ES-I3 (cell line): ENCODE measurements at regions not wholly inside any gene's neighbourhood (a gene's known extent, or its start where the extent isn't known, plus 50 kb on each side); places are given as distances from the start of the nearest gene placed in this dataset.

ENCODE experiments used
- H3K36me3 ChIP-seq: 2 replicates; pipeline ENCODE4 v1.6.1; 2013; ENCODE audit warnings: mild to moderate bottlenecking, low read length, control low read depth, moderate library complexity; ENCODE audit not compliant: insufficient read depth
- H3K4me1 ChIP-seq: 2 replicates; pipeline ENCODE4 v1.6.1; 2013; ENCODE audit warnings: mild to moderate bottlenecking, control low read depth, low read length; ENCODE audit not compliant: insufficient read depth
- H3K9ac ChIP-seq: 2 replicates; pipeline ENCODE4 v1.6.1; 2013; ENCODE audit warnings: low read depth, mild to moderate bottlenecking, low read length, moderate library complexity
- H3K9me3 ChIP-seq: 2 replicates; pipeline ENCODE4 v1.6.1; 2013; ENCODE audit warnings: mild to moderate bottlenecking, low read length, moderate library complexity; ENCODE audit not compliant: control insufficient read depth, insufficient read depth

DNA sequence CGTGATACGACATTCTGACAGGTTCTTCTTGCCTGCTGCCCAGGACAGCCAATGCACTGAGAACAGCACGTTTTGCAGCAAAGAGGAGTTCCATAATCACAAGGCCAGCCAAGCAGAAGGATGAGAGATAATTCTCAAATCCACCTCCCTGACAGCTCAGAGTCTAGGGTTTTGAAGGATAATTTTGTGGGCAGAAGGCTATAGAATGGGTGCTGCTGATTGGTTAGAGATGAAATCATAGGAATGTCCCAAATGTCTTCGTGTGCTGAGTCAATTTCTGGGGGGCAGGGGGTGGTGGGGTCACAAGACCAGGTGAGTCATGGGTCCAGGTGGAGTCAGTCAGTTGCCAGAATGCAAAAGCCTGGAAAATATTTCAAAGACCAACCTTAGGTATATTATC is 175.5 kb upstream of the SLC30A5 start:
- no peak overlapping the region for H3K9ac ChIP-seq
- H3K9me3 ChIP-seq, result peaks cover 18% of the 10 kb centered on the region; the same call in 1 of the 2 replicates
- peaks cover 9% of the 10 kb centered on the region; the same call in 1 of the 2 replicates for H3K4me1 ChIP-seq
- H3K36me3 ChIP-seq, result no peaks in the 10 kb centered on the region

DNA sequence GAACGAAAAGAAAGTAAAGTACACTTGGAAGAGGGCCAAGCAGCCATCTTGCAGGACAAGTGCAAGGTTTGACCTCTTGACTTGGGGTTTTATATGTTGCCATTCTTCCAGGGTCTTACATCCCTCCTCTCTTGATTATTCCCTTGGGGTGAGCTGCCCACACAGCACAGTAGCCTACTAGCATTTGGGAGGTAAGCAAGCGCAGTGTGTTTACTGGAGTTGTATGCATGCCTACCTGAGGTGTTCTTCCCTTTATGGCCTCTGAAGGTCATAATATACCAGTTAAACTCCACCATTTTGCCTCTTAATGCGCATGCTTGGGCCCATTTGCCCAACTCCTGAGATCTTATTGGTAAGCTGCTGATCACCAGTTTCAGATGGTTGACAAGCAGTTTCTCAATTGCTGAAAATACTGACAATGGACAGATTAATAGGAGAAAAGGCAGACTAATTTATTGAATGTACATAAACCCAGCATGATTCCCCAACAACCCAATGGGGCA is 173.8 kb upstream of the SLC30A5 start:
- H3K9ac ChIP-seq, result no peak overlapping the region
- H3K9me3 ChIP-seq, result peaks cover 18% of the 10 kb centered on the region; the same call in 1 of the 2 replicates
- H3K4me1 ChIP-seq, result peaks cover 10% of the 10 kb centered on the region; the same call in 1 of the 2 replicates
- no peaks in the 10 kb centered on the region for H3K36me3 ChIP-seq

DNA sequence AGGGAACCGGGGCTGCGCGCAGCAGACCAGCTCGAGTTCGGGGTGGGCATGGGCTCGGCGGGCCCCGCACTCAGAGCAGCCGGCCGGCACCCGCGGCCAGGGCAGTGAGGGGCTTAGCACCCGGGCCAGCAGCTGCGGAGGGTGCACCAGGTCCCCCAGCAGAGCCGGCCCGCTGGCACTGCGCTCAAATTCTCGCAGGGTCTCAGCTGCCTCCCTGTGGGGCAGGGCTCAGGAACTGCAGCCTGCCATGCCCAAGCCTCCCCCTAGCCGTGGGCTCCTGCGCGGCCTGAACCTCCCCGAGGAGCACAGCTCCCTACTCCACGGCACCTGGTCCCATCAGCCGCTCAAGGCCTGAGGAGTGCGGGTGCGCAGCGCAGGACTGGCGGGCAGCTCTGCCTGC is 172.9 kb upstream of the SLC30A5 start:
- H3K9ac ChIP-seq, result no peak overlapping the region
- peaks cover 18% of the 10 kb centered on the region; the same call in 1 of the 2 replicates for H3K9me3 ChIP-seq
- H3K36me3 ChIP-seq, result no peaks in the 10 kb centered on the region
- H3K4me1 ChIP-seq, result peaks cover 10% of the 10 kb centered on the region; the same call in 1 of the 2 replicates

DNA sequence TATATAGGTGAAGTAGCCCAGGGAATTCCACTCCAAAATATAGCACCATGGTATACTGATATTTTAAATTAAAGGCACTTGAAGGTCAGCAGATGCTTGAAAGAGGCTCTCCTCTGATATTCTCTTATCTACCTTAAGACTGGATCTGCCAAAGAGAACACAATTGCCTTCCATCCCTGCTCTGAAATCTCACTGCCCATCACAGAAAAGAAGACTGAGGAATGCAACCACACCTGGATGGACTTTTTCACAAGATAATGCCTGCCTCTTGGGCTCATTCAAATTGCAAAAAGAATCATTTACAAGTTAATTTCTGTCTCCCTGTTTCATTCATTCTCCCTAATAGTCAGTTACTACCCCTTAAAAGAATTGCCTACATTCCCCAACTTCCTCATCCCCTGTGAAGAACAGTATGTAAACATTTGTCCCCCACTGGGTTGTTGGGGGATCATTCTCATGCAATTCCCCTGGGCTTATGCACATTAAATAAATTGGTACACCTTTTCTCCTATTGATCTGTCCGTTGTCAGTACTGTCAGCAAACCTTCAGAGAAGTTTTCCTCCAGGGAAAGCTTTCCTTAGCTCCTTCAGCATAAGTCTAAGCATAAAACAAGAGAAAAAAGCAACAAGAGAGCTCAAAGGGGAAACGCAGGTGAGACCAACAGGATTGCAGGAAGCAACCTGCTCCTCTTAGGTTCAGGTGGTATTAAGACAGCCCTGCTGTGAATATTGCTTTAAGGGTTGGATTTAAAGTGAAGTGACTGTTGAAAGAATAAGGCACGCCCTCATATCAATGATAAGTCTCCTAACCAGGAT is 171.4 kb upstream of the SLC30A5 start:
- Histone ChIP-seq H3K9ac (no peak overlapping the region), H3K4me1 (peaks cover 10% of the 10 kb centered on the region; the same call in 1 of the 2 replicates), H3K36me3 (no peaks in the 10 kb centered on the region), H3K9me3 (peaks cover 18% of the 10 kb centered on the region; the same call in 1 of the 2 replicates)

DNA sequence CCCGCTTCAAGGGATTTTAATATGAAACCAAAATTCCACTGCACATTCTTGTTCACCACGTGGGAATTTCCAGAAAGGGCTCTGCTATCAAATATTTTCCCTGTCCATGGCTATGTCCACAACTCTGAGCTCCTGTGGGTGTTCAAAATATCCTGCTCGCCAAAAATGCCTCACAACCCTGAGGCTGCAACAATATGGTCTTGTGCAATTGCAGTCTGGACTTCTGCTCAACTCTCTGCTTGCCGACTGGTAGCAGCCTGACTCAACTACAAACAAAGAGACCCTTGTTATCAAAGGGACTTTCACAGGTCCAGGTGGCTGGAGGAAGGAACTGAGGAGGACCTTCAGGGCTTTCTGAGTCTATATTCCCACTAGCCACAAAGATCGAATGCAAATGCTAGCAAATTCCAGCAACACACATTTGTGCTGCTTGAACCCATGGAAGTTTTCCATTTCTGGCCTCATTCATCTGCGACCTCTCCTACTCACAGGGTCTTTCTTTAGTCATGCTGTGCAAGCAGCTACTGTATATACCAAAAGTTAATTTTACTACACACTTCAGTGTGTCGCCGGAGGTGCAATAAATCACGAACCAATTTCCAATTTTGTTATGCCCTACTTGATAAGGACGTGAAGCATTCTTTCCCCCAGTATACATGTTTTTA is 169.2 kb upstream of the SLC30A5 start:
- Histone ChIP-seq H3K9me3 (peaks cover 20% of the 10 kb centered on the region; the same call in 1 of the 2 replicates), H3K36me3 (no peaks in the 10 kb centered on the region), H3K9ac (no peak overlapping the region), H3K4me1 (peaks cover 10% of the 10 kb centered on the region; the same call in 1 of the 2 replicates)

DNA sequence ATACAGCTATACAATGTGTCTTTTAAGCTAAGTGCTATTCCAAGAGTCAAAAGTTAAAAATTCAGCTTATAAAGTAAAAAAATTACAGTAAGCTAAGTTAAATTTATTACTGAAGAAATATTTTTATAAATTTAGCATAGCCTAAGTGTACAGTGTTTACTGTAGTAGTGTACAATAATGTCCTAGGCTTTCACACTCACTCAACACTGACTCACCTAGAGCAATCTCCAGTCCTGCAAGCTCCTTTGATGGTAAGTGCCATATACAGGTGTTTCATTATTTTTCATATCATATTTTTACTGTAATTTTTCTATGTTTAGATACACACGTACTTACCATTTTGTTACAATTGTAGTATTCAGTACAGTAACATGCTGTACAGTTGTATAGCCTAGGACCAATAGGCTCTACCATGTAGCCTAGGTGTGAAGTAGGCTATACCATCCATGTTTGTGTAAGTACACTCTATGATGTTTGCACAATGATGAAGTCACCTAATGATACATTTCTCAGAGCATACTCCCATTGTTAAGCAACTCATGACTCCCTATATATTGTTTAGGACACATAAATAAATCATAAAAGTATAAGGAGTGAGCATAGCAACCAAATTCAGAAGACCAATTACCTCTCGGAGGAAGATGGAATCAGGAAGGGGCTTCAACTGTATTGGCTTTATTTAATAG is 165.1 kb upstream of the SLC30A5 start:
- H3K9me3 ChIP-seq, result peaks cover 33% of the 10 kb centered on the region
- H3K9ac ChIP-seq, result no peak overlapping the region
- no peaks in the 10 kb centered on the region for H3K36me3 ChIP-seq
- no peaks in the 10 kb centered on the region for H3K4me1 ChIP-seq

DNA sequence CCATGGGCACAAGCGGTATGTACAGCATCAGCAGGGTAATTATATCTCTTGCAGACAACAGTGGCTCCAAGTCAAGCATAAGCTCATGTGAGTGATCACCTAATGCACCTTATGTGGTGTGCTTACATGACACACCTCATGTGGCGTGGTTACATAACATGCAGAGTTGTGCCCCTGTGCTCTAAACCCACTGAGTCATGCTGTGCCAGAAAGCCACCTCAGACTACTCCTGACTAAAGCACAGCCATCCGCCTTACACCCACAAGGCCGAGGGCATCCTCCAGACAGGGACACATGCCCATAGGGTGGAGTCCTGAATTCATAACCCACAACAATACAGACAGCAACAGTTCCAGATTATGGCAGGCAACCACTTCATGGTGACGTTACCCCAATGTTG is 163.7 kb upstream of the SLC30A5 start:
- peaks cover 37% of the 10 kb centered on the region for H3K9me3 ChIP-seq

DNA sequence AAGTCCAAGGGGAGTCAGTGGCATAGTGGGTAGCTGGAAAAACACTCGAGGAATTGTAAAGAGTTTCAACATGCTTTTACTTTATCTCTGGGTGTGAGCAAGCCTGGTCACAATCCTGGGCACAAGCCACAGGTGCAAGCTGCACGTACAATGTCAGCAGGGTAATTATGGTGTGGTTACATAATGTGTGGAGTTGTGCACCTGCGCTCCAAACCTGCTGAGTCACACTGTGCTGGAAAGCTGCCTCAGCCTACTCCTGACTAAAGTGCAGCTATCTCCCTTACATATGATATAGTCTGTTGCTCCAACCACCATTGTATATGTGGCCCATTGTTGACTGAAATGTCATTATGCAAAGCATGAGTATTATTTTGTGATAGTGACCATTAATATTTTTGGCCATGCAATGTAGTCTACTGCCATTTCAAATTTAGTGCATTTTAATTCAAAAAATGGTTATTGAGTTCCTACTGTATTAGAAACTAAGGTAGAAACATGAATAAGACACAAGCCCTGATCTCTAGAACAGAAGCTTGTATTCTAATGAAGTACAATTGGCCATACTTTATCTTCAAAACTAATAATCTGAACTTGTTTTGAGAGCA is 160.9 kb upstream of the SLC30A5 start:
- Histone ChIP-seq H3K9ac (no peak overlapping the region), H3K36me3 (no peaks in the 10 kb centered on the region)

More for the DNA sequence above, 163.7 kb upstream of the SLC30A5 start:
- no peaks in the 10 kb centered on the region for H3K4me1 ChIP-seq
- H3K9ac ChIP-seq, result no peak overlapping the region
- H3K36me3 ChIP-seq, result no peaks in the 10 kb centered on the region

DNA sequence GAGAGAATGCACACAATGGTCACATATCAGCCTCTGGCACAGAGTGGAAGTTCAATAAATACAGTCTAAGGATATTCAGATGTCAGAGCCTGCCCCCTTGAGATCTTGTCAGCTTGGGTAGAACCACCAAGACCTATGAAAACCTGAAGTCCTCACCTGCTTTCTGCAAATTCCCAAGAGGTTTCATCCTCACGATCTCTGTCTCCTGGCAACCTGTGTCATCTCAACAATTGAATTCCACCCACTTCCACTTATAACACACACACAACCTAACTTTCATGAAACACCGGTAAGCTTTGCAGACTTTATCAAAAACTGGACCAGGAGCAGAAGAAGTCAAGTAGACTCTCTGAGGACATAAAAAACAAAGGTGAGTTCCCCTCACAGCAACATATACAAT is 151.6 kb upstream of the SLC30A5 start:
- Histone ChIP-seq H3K4me1 (no peaks in the 10 kb centered on the region), H3K9ac (no peak overlapping the region), H3K9me3 (peaks cover 3% of the 10 kb centered on the region), H3K36me3 (no peaks in the 10 kb centered on the region)

More for the DNA sequence above, 160.9 kb upstream of the SLC30A5 start:
- H3K9me3 ChIP-seq, result peaks cover 31% of the 10 kb centered on the region
- H3K4me1 ChIP-seq, result no peaks in the 10 kb centered on the region

DNA sequence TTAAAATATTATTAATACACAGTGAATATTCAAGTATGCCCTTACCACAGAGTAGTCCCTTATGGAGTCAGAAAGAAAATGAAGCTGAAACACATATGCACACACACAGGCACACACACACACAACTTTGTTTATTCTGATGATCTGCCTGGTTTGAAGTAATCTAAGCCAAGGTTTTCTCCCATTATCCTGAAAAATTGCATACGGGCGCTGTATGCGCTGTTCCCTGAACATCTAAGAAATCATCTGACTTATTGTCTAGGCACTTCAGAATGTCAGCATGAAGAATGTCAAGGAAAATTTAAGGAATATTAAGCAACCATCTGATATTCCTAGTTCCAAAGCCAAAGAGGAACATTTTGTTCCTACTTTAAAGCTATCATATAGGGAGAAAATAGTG is 147.1 kb upstream of the SLC30A5 start:
- Histone ChIP-seq H3K36me3 (no peaks in the 10 kb centered on the region), H3K9me3 (peaks cover 3% of the 10 kb centered on the region; the same call in 1 of the 2 replicates), H3K4me1 (no peaks in the 10 kb centered on the region), H3K9ac (no peak overlapping the region)

DNA sequence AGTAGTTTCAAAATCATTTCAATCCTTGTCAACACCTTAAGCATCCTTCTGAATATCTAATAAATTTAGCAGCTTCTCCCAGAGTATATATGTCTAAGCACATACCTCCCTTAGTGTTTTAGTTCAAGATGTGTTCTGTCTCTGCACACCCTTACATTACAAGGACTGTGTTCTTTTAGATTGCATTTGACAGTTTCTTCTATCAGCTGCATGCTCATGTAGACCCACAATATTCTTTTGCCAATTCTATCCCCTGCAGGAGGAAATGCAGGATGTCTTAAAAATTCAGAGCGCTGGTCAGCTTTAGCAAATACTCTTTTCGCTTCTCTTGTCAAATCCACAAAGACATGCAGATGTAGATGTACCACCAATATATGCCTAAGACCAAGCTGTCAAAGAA is 145.8 kb upstream of the SLC30A5 start:
- no peaks in the 10 kb centered on the region for H3K9me3 ChIP-seq

DNA sequence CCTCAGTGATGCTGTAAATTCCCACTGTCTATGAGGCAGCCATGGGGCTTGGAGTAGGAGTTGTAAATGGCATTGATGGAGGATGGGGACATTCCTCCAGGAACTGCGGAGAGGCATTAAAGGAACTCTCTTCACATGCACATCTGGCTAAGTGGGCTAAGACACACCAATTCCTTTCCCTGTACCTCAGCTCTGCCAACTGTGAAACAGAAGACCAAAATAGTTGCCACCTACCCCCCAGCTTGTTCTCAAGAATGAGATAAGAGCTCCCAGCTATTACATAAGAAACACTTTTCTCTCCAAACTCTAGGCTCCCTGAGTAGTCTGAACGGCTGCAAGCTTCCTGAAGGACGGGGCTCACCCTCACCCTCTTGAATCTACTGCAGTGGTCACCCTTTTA is 144.6 kb upstream of the SLC30A5 start:
- no peaks in the 10 kb centered on the region for H3K36me3 ChIP-seq
- no peaks in the 10 kb centered on the region for H3K4me1 ChIP-seq
- no peak overlapping the region for H3K9ac ChIP-seq
- H3K9me3 ChIP-seq, result no peaks in the 10 kb centered on the region

More for the DNA sequence above, 145.8 kb upstream of the SLC30A5 start:
- no peaks in the 10 kb centered on the region for H3K4me1 ChIP-seq
- H3K36me3 ChIP-seq, result no peaks in the 10 kb centered on the region
- no peak overlapping the region for H3K9ac ChIP-seq

DNA sequence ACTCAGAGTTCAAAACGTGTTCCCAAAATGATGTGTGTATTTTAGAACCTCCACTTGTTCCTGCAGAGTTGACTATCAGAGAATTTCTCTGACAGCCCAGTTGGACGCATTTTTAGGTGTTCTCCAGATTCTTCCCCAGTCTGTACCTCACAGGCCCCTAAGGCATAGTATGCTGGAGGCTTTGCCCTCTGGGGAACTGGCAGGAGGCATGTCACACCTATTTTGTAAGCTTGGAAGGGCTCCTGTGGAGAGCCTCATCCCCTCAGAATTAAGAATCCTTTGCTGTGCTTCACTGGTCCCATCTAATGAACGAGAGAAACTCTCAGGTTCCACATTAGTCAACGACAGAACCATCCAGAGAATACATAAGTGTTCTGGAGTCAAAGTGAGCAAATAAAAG is 144.1 kb upstream of the SLC30A5 start:
- Histone ChIP-seq H3K9me3 (no peaks in the 10 kb centered on the region), H3K4me1 (no peaks in the 10 kb centered on the region), H3K9ac (no peak overlapping the region), H3K36me3 (no peaks in the 10 kb centered on the region)

DNA sequence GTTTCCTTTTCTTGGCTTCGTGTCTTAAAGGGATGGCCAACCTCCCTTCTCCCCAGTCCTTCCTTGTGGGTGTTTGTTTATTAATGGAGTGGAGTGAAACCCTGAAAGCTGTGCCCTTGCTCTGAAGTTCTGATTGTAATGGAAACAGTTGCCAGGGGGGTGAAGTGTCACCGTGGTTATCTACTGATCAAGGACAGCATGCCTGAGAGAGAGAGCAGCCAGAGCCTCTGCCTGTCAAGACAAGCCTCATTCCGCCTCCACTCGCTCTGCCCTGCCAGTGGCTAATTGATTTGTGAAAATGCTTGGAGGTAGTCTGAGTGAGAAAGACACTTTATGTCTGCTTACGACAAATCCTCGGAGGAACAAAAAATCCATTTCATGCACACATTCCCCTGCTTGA is 143.7 kb upstream of the SLC30A5 start:
- H3K36me3 ChIP-seq, result no peaks in the 10 kb centered on the region
- H3K9me3 ChIP-seq, result no peaks in the 10 kb centered on the region
- H3K9ac ChIP-seq, result no peak overlapping the region
- H3K4me1 ChIP-seq, result no peaks in the 10 kb centered on the region
